Neutrophil (primary cell): ENCODE measurements at regions not wholly inside any gene's neighbourhood (a gene's known extent, or its start where the extent isn't known, plus 50 kb on each side); places are given as distances from the start of the nearest gene placed in this dataset.

Source experiments
- H3K27ac ChIP-seq: fragments of 200-600 bp; sonication (generic); 2 replicates; pipeline ENCODE4 v1.5.1; 2016; ENCODE audit warnings: mild to moderate bottlenecking, moderate library complexity
- H3K27me3 ChIP-seq: fragments of 200-600 bp; sonication (generic); 2 replicates; pipeline ENCODE4 v1.6.0; 2016; ENCODE audit warnings: mild to moderate bottlenecking
- H3K36me3 ChIP-seq: fragments of 200-600 bp; sonication (generic); 2 replicates; pipeline ENCODE4 v1.5.1; 2017
- H3K4me1 ChIP-seq, 2 experiments: fragments of 200-600 bp in 1 of 2; sonication (generic) in 1 of 2; 1 replicate in 1 of 2; 2 replicates in 1 of 2; pipeline versions ENCODE4 v1.5.1 to v1.6.1; 2013 to 2016; ENCODE audit warnings: low read depth in 1 of 2, low read length in 1 of 2, mild to moderate bottlenecking in 1 of 2, moderate library complexity in 1 of 2; ENCODE audit not compliant: control insufficient read depth in 1 of 2, insufficient read depth in 1 of 2
- H3K4me3 ChIP-seq, 2 experiments: fragments of 200-600 bp in 1 of 2; sonication (generic) in 1 of 2; 1 replicate in 1 of 2; 2 replicates in 1 of 2; pipeline ENCODE4 v1.5.1; 2013 to 2016; ENCODE audit warnings: low read depth in 1 of 2, low read length in 1 of 2, mild to moderate bottlenecking in 1 of 2, moderate library complexity in 1 of 2
- H3K9me3 ChIP-seq: fragments of 200-600 bp; sonication (generic); 2 replicates; pipeline ENCODE4 v1.5.1; 2016
- CTCF ChIP-seq: fragments of 200-600 bp; sonication (generic); IDR thresholded peaks from 2 replicates; pipeline ENCODE4 v1.5.1; 2016; ENCODE audit warnings: antibody characterized with exemption

DNA sequence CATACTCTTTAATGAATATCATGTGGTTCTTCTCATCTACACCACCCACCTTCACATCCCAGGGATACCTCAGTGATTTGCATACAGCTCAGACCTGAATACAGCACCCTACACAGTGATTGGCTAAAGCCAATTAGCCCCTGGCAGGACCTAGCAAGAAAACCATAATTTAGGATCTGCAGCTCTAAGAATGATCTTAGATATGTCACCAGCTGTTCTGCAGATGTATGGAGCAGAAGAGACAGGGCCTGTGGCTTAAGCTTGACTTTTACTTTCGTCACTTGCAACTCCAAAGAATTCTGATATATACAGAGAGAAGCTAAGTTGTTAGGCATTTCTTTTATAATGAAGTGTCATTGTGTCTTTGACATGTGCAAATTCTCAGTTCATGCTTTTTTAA is 483.2 kb upstream of the C9orf72 start:
- Histone ChIP-seq H3K36me3 (no peaks in the 10 kb centered on the region), H3K27ac (no peak overlapping the region), H3K27me3 (no peaks in the 10 kb centered on the region), H3K9me3 (no peaks in the 10 kb centered on the region), H3K4me1 (no peaks in the 10 kb centered on the region), H3K4me3 (no peak overlapping the region)
- TF ChIP-seq CTCF = no peak

DNA sequence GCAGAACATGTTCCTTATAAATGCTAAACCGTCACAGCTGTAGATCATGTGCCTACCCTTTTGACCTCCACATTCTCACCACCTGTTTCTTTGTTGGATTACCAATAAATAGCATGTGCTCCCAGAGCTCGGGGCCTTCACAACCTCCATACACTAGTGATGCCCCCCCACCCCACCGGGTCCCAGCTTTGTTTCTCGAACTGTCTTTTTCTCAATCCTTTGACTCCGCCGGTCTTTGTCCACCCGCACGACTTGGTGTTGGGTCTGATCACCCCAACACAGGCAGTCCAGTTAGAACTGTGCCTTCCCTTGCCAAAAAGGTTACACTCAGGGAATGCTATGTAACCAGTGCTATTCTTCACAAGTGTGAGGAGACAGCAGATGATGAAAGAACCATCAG is 485.9 kb upstream of the C9orf72 start:
- TF ChIP-seq CTCF = no peak
- Histone ChIP-seq H3K27me3 (no peaks in the 10 kb centered on the region), H3K9me3 (no peaks in the 10 kb centered on the region), H3K4me1 (no peaks in the 10 kb centered on the region), H3K4me3 (no peak overlapping the region), H3K27ac (no peak overlapping the region), H3K36me3 (no peaks in the 10 kb centered on the region)

DNA sequence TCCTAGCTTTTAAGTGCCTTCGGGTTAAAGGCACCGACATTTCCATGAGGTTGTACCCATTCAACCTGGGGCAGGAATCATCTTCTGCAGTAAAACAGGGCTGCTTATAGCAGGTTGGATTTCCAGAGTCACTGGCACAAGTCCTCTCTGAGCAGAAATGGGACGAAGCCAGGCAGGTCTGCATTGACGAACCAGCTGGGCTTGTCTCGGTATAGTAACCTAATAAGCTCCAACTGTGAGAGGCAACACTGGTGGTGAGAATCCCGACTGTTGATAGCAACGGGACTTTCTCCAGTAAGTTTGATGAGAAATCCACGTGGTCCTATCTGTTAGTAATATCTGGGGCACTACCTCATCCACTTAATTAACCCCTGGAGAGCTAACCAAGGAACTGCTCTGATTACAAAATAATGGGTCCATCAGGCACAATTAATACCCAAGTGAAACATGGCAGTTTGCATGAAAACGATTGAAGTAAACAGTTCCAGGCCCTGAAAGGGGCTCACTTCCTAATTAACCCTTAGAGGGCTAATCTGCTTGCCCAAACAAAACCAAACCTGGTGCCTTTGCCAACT is 491.0 kb upstream of the C9orf72 start:
- no peak for TF ChIP-seq CTCF
- H3K27ac ChIP-seq = no peak overlapping the region
- H3K4me3 ChIP-seq = no peak overlapping the region
- H3K36me3 ChIP-seq = no peaks in the 10 kb centered on the region
- no peaks in the 10 kb centered on the region for H3K9me3 ChIP-seq
- H3K27me3 ChIP-seq = no peaks in the 10 kb centered on the region
- no peaks in the 10 kb centered on the region for H3K4me1 ChIP-seq

GRCh38 chr9:28073270-28073669 is 500.0 kb upstream of the C9orf72 start:
- Histone ChIP-seq H3K27me3 (no peaks in the 10 kb centered on the region), H3K36me3 (no peaks in the 10 kb centered on the region), H3K4me1 (no peaks in the 10 kb centered on the region), H3K4me3 (no peak overlapping the region), H3K9me3 (no peaks in the 10 kb centered on the region), H3K27ac (no peak overlapping the region)
- no peak for TF ChIP-seq CTCF

- no peak for TF ChIP-seq CTCF
- Histone ChIP-seq H3K27me3 (no peaks in the 10 kb centered on the region), H3K4me1 (no peaks in the 10 kb centered on the region), H3K4me3 (no peak overlapping the region), H3K27ac (no peak overlapping the region), H3K36me3 (no peaks in the 10 kb centered on the region), H3K9me3 (no peaks in the 10 kb centered on the region)
These were observed 506.4 kb upstream of the C9orf72 start for GRCh38 chr9:28079677-28080076.

- no peaks in the 10 kb centered on the region for H3K27me3 ChIP-seq
- H3K27ac ChIP-seq = no peak overlapping the region
- H3K4me1 ChIP-seq = no peaks in the 10 kb centered on the region
- no peaks in the 10 kb centered on the region for H3K36me3 ChIP-seq
- TF ChIP-seq CTCF = no peak
- no peak overlapping the region for H3K4me3 ChIP-seq
- no peaks in the 10 kb centered on the region for H3K9me3 ChIP-seq
These were observed 509.4 kb upstream of the C9orf72 start for GRCh38 chr9:28082671-28083070.
